Ovary (tissue), 3 donors: ENCODE measurements at regions not wholly inside any gene's neighbourhood (a gene's known extent, or its start where the extent isn't known, plus 50 kb on each side); places are given as distances from the start of the nearest gene placed in this dataset.

ENCODE experiments used
- CTCF ChIP-seq, 3 donors: fragments of 450-650 bp in 2 of 3; fragments of 200-600 bp in 1 of 3; IDR thresholded peaks; one replicate each; pipeline versions ENCODE4 v1.5.1 to v1.8.0; 2016 to 2022; ENCODE audit warnings: antibody characterized with exemption in 3 of 3, mild to moderate bottlenecking in 1 of 3
- EP300 ChIP-seq: sonication (generic); formaldehyde crosslinking; IDR thresholded peaks from one replicate; pipeline ENCODE4 v1.6.1; 2017; ENCODE audit warnings: antibody characterized with exemption
- POLR2A ChIP-seq: fragments of 450-650 bp; IDR thresholded peaks from one replicate; pipeline ENCODE4 v1.6.1; 2017; ENCODE audit warnings: antibody characterized with exemption, mild to moderate bottlenecking, moderate library complexity
- donor health status: DM: no; HTN: no; CAD: no.

- TF ChIP-seq CTCF (IDR thresholded peaks at IDR 0.05) (no peak), EP300 (no peak), POLR2A (no peak)
These were observed 253.5 kb downstream of the MRTFB start for GRCh38 chr16:14324581-14324980.
